GM19452 (cell line): ENCODE measurements at regions not wholly inside any gene's neighbourhood (a gene's known extent, or its start where the extent isn't known, plus 50 kb on each side); places are given as distances from the start of the nearest gene placed in this dataset.

Source experiments
- ATAC-seq: cut with Tn5 transposase; IDR thresholded peaks from one replicate; pipeline ENCODE4 v1.9.1; 2021; ENCODE audit not compliant: unreplicated experiment

DNA sequence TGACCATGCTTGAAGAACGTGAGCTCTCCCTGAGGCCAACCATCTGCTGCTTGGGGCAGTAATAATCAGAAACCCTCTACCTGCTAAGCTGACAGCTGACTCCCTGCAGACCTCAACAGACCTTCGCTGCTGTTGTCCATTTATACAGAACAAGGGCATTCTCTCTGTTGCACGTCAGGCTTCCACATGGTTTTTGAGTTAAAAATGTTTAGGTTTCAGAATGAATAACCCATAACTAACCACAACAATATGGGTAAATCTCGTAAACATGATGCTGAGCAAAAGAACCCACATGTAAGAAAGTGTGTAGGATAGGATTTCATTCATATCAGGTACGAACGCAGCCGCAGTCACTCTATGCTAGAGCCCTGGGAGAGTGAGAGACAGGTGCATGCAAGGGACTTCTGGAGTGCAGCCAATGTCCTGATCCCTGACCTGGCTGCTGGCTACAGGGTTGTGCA is 348.5 kb downstream of the MED10 start:
- ATAC-seq = no peak

DNA sequence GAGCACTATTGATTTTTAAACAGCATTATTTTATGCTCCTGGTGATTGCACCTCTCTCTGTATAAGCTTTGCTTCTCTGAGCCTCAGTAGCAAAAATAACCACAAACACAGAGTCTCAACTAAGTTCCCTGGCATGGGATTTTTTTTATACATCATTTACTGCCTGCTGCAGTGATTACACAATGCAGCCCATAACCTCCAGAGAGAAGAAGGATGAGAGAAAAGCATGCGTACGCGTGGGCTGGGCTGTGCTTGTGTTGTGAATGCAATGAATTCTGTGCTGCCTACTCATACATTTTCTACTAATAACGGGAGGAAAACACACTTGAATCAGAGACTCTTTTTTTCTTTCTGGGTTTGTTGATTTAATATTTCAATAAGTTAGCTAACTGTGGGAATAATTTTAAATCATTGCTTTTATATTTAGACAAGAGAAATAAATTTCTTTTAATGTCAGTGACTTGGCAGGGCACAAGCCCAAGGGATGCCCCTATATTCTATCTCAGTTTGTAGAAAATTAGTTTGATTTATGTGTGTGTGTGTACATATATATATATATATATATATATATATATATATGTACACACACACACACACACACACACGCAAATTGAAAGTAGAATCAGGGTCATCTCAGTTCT is 351.5 kb downstream of the MED10 start:
- no peak for ATAC-seq

DNA sequence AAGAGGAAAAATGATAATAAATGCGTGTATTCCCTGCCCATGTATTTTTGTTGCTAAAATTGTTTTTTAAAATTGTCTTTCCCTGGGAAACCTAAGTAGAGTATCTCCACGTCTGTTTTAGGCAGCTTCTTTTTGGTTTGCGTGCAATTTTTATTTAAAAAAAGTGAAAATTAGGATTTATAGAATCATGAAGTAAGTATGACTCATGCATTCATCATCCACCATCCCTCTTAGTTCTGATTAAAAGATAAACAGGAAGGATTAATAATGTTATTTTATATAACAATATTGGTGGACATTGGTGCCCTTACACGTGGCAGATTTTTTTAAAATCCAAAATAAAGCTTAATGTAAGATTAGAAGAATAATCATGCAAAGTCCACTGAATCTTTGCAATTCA is 358.7 kb downstream of the MED10 start:
- ATAC-seq = no peak

GRCh38 chr5:6013506-6013905 is 364.8 kb downstream of the MED10 start:
- no peak for ATAC-seq

- ATAC-seq = no peak
Observed at GRCh38 chr5:6011199-6011598, 367.1 kb downstream of the MED10 start.

GRCh38 chr5:6006838-6007314 is 371.5 kb downstream of the MED10 start:
- no peak for ATAC-seq

GRCh38 chr5:6003040-6003825 is 375.1 kb downstream of the MED10 start:
- no peak for ATAC-seq

- no peak for ATAC-seq
Observed at GRCh38 chr5:6000867-6001266, 377.5 kb downstream of the MED10 start.

DNA sequence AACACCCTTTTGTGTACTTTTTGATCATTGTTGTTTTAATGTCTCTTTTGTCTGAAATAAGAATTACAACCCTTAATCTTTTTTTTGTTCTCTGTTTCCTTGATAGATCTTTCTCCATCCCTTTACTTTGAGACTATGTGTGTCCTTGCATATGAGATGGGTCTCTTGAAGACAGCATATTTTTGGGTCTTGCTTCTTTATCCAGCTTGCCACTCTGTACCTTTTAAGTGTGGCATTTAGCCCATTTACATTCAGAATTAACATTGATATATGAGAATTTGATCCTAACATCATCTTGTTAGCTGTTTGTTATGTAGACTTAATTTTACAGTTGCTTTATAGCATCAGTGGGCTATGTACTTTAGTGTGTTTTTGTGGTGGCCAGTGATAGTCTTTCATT is 382.5 kb downstream of the MED10 start:
- ATAC-seq = no peak

- ATAC-seq = no peak
Observed at GRCh38 chr5:5986492-5987178, 391.7 kb downstream of the MED10 start.

- ATAC-seq = no peak
Observed at GRCh38 chr5:5985332-5985731, 393.0 kb downstream of the MED10 start.

DNA sequence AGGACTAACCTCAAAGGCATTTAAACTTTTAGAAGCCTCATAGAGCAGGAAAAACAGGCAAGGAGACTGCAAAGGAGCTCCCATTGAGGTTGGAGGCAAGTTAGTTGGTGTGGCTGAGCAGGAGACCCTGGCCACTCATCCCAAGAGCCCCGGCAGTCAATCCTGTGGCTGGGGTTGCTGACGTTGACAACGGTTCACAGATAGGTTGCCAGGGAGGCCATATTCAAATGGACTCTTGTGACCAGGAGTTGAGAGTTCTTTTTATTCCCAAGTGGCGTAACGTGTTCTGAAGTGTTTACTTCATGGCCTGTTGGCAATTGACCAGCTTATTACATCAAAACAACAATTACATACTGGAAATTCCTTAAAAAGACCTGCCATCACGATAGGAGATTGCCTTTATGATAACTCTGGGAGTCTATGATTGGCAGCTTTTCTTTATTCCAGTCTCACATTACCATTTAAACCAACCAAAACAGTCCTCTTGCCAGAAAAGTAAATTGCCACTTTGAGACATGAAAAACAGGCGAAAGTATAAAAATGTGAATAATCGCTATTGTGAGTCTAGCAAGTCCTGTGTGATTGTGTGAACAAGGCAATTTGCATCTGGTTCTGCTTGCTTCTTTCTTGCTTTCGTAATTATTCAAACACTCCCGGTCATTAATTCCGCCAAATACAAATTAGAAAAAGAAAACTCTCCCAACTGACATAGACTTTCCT is 394.9 kb downstream of the MED10 start:
- ATAC-seq = no peak

DNA sequence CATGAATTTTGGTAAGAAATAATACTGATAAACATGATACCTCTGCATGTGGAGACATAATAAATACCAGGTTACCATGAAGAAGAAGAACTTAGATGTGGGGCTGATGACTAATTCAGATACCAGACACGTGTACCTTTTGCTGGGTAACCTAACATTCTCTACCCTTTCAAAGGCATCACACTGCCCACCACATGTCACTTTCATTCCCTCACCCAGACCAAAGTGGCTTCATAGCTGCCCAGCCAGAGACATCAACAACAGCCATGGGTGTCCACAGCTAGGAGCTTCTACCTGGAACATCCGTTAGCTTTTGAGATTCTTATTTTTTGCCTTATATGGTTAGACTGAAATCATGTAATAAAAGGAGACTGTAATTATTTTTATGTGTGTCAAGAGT is 396.8 kb downstream of the MED10 start:
- ATAC-seq = no peak

- ATAC-seq = no peak
Observed at GRCh38 chr5:5980538-5980895, 397.8 kb downstream of the MED10 start.

GRCh38 chr5:5979761-5980537 is 398.4 kb downstream of the MED10 start:
- no peak for ATAC-seq

GRCh38 chr5:5979377-5979760 is 399.0 kb downstream of the MED10 start:
- no peak for ATAC-seq

DNA sequence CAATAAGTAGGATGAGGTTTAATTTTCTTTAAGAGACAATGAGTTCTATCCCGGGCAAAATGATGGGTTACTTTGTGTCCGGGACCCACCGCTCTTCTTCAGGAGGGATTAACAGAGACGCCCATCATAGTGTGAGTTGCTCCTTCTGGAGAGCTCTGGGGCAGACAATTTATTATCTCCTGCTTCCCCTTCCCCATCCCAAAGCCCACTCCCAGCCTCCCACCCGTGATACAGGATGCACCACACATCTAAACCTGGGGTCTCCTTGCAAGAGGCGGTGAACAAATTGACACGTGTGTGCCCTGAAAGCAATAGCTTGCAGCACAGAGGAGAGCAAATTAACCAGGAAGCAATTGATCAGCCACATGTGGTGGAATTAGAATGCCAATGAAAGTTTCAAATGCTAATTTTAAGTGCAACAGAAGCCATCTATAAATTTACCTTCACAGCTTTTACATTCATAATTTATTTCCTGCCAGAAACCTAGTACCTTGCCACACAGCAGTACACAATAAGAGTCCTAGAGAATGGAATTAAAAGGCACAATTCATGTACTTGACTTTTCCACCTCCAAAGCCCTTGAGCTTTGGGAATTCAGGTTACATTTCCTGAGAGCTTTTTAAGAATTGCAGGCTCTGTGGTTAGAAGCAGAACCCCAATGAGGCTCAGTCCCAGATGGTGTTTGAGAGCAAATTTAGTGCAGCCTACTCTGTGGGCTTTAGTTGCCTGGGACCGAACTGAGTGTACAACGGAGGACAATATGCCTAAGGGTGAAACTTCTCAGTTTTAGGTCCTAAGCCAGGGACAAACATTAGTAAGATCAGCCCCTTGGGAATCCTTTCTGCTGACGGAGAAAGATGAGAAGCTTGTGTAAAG is 399.6 kb downstream of the MED10 start:
- ATAC-seq = no peak

- no peak for ATAC-seq
Observed at GRCh38 chr5:5971203-5971602, 407.1 kb downstream of the MED10 start.

- ATAC-seq = no peak
Observed at GRCh38 chr5:5969942-5970483, 408.3 kb downstream of the MED10 start.
